GM19455 (cell line): ENCODE measurements at regions not wholly inside any gene's neighbourhood (a gene's known extent, or its start where the extent isn't known, plus 50 kb on each side); places are given as distances from the start of the nearest gene placed in this dataset.
"Not testable (repeated sequence)": the region's sequence is repeated elsewhere in the genome, so short reads cannot be mapped to it uniquely, and the experiment has no call there.

Experiments
- ATAC-seq: cut with Tn5 transposase; IDR thresholded peaks from one replicate; pipeline ENCODE4 v1.9.1; 2021; ENCODE audit not compliant: unreplicated experiment

- ATAC-seq = no peak
These were observed 54.5 kb upstream of the PRKD1 start for GRCh38 chr14:29982171-29982570.

- ATAC-seq = no peak
These were observed 55.3 kb upstream of the PRKD1 start for GRCh38 chr14:29982993-29983392.

GRCh38 chr14:29990344-29990857, 62.8 kb upstream of the PRKD1 start:
- not testable (repeated sequence) for ATAC-seq

- ATAC-seq = no peak
These were observed 63.3 kb upstream of the PRKD1 start for GRCh38 chr14:29990993-29991392.

GRCh38 chr14:29993143-29993542, 65.5 kb upstream of the PRKD1 start:
- ATAC-seq = no peak

GRCh38 chr14:29999013-29999539, 71.4 kb upstream of the PRKD1 start:
- no peak for ATAC-seq

GRCh38 chr14:30002859-30003258, 75.2 kb upstream of the PRKD1 start:
- ATAC-seq = no peak

- no peak for ATAC-seq
These were observed 77.6 kb upstream of the PRKD1 start for GRCh38 chr14:30005114-30005808.

GRCh38 chr14:30006695-30007094, 79.0 kb upstream of the PRKD1 start:
- ATAC-seq = no peak

GRCh38 chr14:30015489-30015888, 87.8 kb upstream of the PRKD1 start:
- ATAC-seq = no peak

GRCh38 chr14:30016002-30016401, 88.4 kb upstream of the PRKD1 start:
- no peak for ATAC-seq

GRCh38 chr14:30017370-30017993, 89.8 kb upstream of the PRKD1 start:
- no peak for ATAC-seq

- ATAC-seq = no peak
These were observed 92.6 kb upstream of the PRKD1 start for GRCh38 chr14:30020271-30020670.

- no peak for ATAC-seq
These were observed 93.0 kb upstream of the PRKD1 start for GRCh38 chr14:30020687-30021086.

GRCh38 chr14:30023350-30023749, 95.7 kb upstream of the PRKD1 start:
- ATAC-seq = not testable (repeated sequence)

GRCh38 chr14:30034152-30034551, 106.5 kb upstream of the PRKD1 start:
- no peak for ATAC-seq

GRCh38 chr14:30035361-30035760, 107.7 kb upstream of the PRKD1 start:
- no peak for ATAC-seq

- ATAC-seq = no peak
These were observed 118.1 kb upstream of the PRKD1 start for GRCh38 chr14:30045720-30046119.

- ATAC-seq = no peak
These were observed 125.5 kb upstream of the PRKD1 start for GRCh38 chr14:30053103-30053502.

- ATAC-seq = no peak
These were observed 126.6 kb upstream of the PRKD1 start for GRCh38 chr14:30054201-30054600.

- no peak for ATAC-seq
These were observed 130.8 kb upstream of the PRKD1 start for GRCh38 chr14:30058401-30058800.

- ATAC-seq = no peak
These were observed 136.1 kb upstream of the PRKD1 start for GRCh38 chr14:30063746-30064145.
